Coronary artery (tissue), 2 donors: ENCODE measurements at regions not wholly inside any gene's neighbourhood (a gene's known extent, or its start where the extent isn't known, plus 50 kb on each side); places are given as distances from the start of the nearest gene placed in this dataset.

ENCODE experiments used
- DNase-seq: peaks from one replicate; pipeline ENCODE4 v3.0.0-alpha.2; 2017; ENCODE audit warnings: low spot score
- H3K27ac ChIP-seq, 2 donors: fragments of 200-600 bp; sonication (generic); one replicate each; pipeline ENCODE4 v1.5.1; 2016 to 2019
- H3K4me3 ChIP-seq: fragments of 200-600 bp; sonication (generic); 2 replicates; pipeline ENCODE4 v1.5.1; 2016; ENCODE audit warnings: mild to moderate bottlenecking, moderate library complexity
- CTCF ChIP-seq: fragments of 200-600 bp; sonication (generic); IDR thresholded peaks from one replicate; pipeline ENCODE4 v1.5.1; 2019; ENCODE audit warnings: antibody characterized with exemption

- no peak for TF ChIP-seq CTCF
- Histone ChIP-seq H3K27ac (no peak overlapping the region), H3K4me3 (no peak overlapping the region)
- no peak for DNase-seq
Measured at GRCh38 chr3:163838769-163839168, 1239.5 kb downstream of the SI start.

- TF ChIP-seq CTCF, result no peak
- DNase-seq, result no peak
- Histone ChIP-seq H3K4me3 (no peak overlapping the region), H3K27ac (no peak overlapping the region)
Measured at GRCh38 chr3:163832547-163832946, 1245.7 kb downstream of the SI start.

- TF ChIP-seq CTCF, result no peak
- no peak for DNase-seq
- no peak overlapping the region for H3K4me3 ChIP-seq
- H3K27ac ChIP-seq, result no peak overlapping the region
Measured at GRCh38 chr3:163821841-163822240, 1256.5 kb downstream of the SI start.

GRCh38 chr3:163817015-163817414 lies 1261.3 kb downstream of the SI start:
- TF ChIP-seq CTCF, result no peak
- Histone ChIP-seq H3K4me3 (no peak overlapping the region), H3K27ac (no peak overlapping the region)
- DNase-seq, result no peak

- H3K4me3 ChIP-seq, result no peak overlapping the region
- TF ChIP-seq CTCF, result no peak
- no peak overlapping the region for H3K27ac ChIP-seq
- no peak for DNase-seq
Measured at GRCh38 chr3:163813935-163814334, 1264.4 kb downstream of the SI start.

- no peak for TF ChIP-seq CTCF
- no peak for DNase-seq
- no peak overlapping the region for H3K4me3 ChIP-seq
- no peak overlapping the region for H3K27ac ChIP-seq
Measured at GRCh38 chr3:163812006-163812405, 1266.3 kb downstream of the SI start.

GRCh38 chr3:163809540-163809993 lies 1268.7 kb downstream of the SI start:
- Histone ChIP-seq H3K27ac (no peak overlapping the region), H3K4me3 (no peak overlapping the region)
- no peak for TF ChIP-seq CTCF
- no peak for DNase-seq
